HCT116 (cell line): ENCODE measurements at regions not wholly inside any gene's neighbourhood (a gene's known extent, or its start where the extent isn't known, plus 50 kb on each side); places are given as distances from the start of the nearest gene placed in this dataset.

Experiments
- ATAC-seq: fragments of 200-7000 bp; cut with Tn5 transposase; 2 replicates; pipeline ENCODE4 v1.9.1; 2020; ENCODE audit warnings: mild to moderate bottlenecking, moderate library complexity
- BruUV-seq: library from RNA; stranded (reverse); fragments of 400-500 nt; replicated peaks from 2 replicates; lab custom pipeline; 2021; lab: Mats Ljungman, UMichigan
- CTCF ChIA-PET: fragments of 300-600 bp; sonication (Branson Sonifier 250); formaldehyde crosslinking; loops from one replicate; lab custom pipeline; 2021; ENCODE audit warnings: antibody characterized with exemption; lab: Charles Lee
- POLR2A ChIA-PET: fragments of 300-600, 350-600 bp; sonication (Branson Sonifier 250); formaldehyde crosslinking; loops from one replicate; lab custom pipeline; 2021; ENCODE audit warnings: antibody characterized with exemption; lab: Charles Lee
- RAD21 ChIA-PET, 2 experiments: fragments of 300-600 bp; sonication (Branson Sonifier 250); formaldehyde crosslinking; loops; one replicate each; lab custom pipeline; 2023; ENCODE audit warnings: low total read pairs in 2 of 2; ENCODE audit not compliant: uncharacterized antibody in 2 of 2, unreplicated experiment in 2 of 2, low non-redundant PET in 1 of 2; lab: Charles Lee
- DNase-seq: peaks from one replicate; pipeline ENCODE4 v3.0.0-alpha.2; 2010; ENCODE audit warnings: low read depth, low spot score
- H2AFZ ChIP-seq: fragments of 200-600 bp; shearing (Covaris generic), sonication (generic); 2 replicates; pipeline ENCODE4 v1.6.1; 2017; ENCODE audit warnings: low read depth, mixed run types, mixed read lengths, antibody characterized with exemption, low read length; ENCODE audit not compliant: poor library complexity, severe bottlenecking
- H3K27ac ChIP-seq: 2 replicates; pipeline ENCODE4 v1.5.1; 2012; ENCODE audit warnings: low read depth, low read length
- H3K27me3 ChIP-seq: fragments of 200-600 bp; sonication (generic); 2 replicates; pipeline ENCODE4 v1.6.1; 2016; ENCODE audit warnings: mixed run types, low read length, mixed read lengths; ENCODE audit not compliant: insufficient read depth
- H3K36me3 ChIP-seq, 2 experiments: fragments of 200-500 bp in 1 of 2; fragments of 200-600 bp in 1 of 2; sonication (Bioruptor generic) in 1 of 2; sonication (generic) in 1 of 2; 2 replicates each; pipeline versions ENCODE4 v1.5.1 to v1.6.1; 2014 to 2016; ENCODE audit warnings: low read length in 2 of 2, inconsistent platforms in 1 of 2, mixed read lengths in 1 of 2, mixed run types in 1 of 2; ENCODE audit not compliant: insufficient read depth in 2 of 2, control insufficient read depth in 1 of 2
- H3K4me1 ChIP-seq, 2 experiments: fragments of 200-600 bp in 1 of 2; sonication (generic) in 1 of 2; 2 replicates each; pipeline versions ENCODE4 v1.5.1 to v1.6.1; 2012 to 2017; ENCODE audit warnings: low read length in 2 of 2, inconsistent platforms in 1 of 2, mild to moderate bottlenecking in 1 of 2, mixed read lengths in 1 of 2, mixed run types in 1 of 2, moderate library complexity in 1 of 2; ENCODE audit not compliant: insufficient read depth in 2 of 2, control insufficient read depth in 1 of 2
- H3K4me2 ChIP-seq: fragments of 200-600 bp; sonication (generic); 2 replicates; pipeline ENCODE4 v1.6.1; 2017; ENCODE audit warnings: mixed run types, low read length, mixed read lengths
- H3K4me3 ChIP-seq, 2 experiments: fragments of 200-600 bp in 1 of 2; sonication (generic) in 1 of 2; replicated peaks in 1 of 2; 2 replicates each; pipeline ENCODE4 v1.5.1; 2011 to 2016; ENCODE audit warnings: low read length in 2 of 2, control low read depth in 1 of 2, low read depth in 1 of 2, mild to moderate bottlenecking in 1 of 2, mixed read lengths in 1 of 2, mixed run types in 1 of 2
- H3K79me2 ChIP-seq: fragments of 200-600 bp; sonication (generic); 2 replicates; pipeline ENCODE4 v1.6.1; 2017; ENCODE audit warnings: mild to moderate bottlenecking, mixed run types, low read length, moderate library complexity, mixed read lengths; ENCODE audit not compliant: insufficient read depth
- H3K9ac ChIP-seq: fragments of 200-600 bp; sonication (generic); 2 replicates; pipeline ENCODE4 v1.6.1; 2016; ENCODE audit warnings: low read length, mixed read lengths
- H3K9me2 ChIP-seq: fragments of 200-600 bp; sonication (generic), shearing (Covaris generic); 2 replicates; pipeline ENCODE4 v1.6.1; 2017; ENCODE audit warnings: mixed run types, mild to moderate bottlenecking, moderate library complexity; ENCODE audit not compliant: insufficient read depth
- H3K9me3 ChIP-seq, 2 experiments: fragments of 200-500 bp in 1 of 2; fragments of 200-600 bp in 1 of 2; sonication (Bioruptor generic) in 1 of 2; sonication (generic) in 1 of 2; 2 replicates each; pipeline ENCODE4 v1.6.1; 2014 to 2017; ENCODE audit warnings: low read length in 2 of 2, mixed read lengths in 2 of 2, inconsistent platforms in 1 of 2, low read depth in 1 of 2, mild to moderate bottlenecking in 1 of 2, mixed run types in 1 of 2, moderate library complexity in 1 of 2; ENCODE audit not compliant: control insufficient read depth in 1 of 2, insufficient read depth in 1 of 2
- H4K20me1 ChIP-seq: fragments of 200-600 bp; sonication (generic), shearing (Covaris generic); 2 replicates; pipeline ENCODE4 v1.6.1; 2017; ENCODE audit warnings: mixed run types, mild to moderate bottlenecking, moderate library complexity; ENCODE audit not compliant: insufficient read depth
- CBX3 ChIP-seq: IDR thresholded peaks from 2 replicates; pipeline ENCODE4 v1.6.1; 2012; ENCODE audit warnings: low read depth
- EGR1 ChIP-seq: IDR thresholded peaks from 2 replicates; pipeline ENCODE4 v1.6.1; 2012; ENCODE audit warnings: low read depth
- EZH2phosphoT487 ChIP-seq: fragments of 200-600 bp; IDR thresholded peaks from 2 replicates; pipeline ENCODE4 v1.6.1; 2018; ENCODE audit warnings: antibody characterized with exemption, borderline replicate concordance
- FOSL1 ChIP-seq: IDR thresholded peaks from 2 replicates; pipeline ENCODE4 v1.6.1; 2012; ENCODE audit warnings: low read depth
- JUND ChIP-seq: IDR thresholded peaks from 2 replicates; pipeline ENCODE4 v1.6.1; 2012
- REST ChIP-seq: IDR thresholded peaks from 2 replicates; pipeline ENCODE4 v1.6.1; 2012; ENCODE audit warnings: low read depth
- ZNF274 ChIP-seq: fragments of 200-500 bp; sonication (Bioruptor generic); IDR thresholded peaks from 2 replicates; pipeline ENCODE4 v1.6.1; 2014; ENCODE audit warnings: mild to moderate bottlenecking, low read depth, low read length, inconsistent platforms
- intact Hi-C: fragments of 100-400 bp; cut with micrococcal nuclease; formaldehyde crosslinking; loops from 2 replicates; pipeline ENCODE4 v1.10.0; 2022
- TF ChIP-seq, protein P1 (sequence below), 3 experiments: fragments of 200-600 bp in 1 of 3; sonication (generic) in 1 of 3; IDR thresholded peaks in 2 of 3; conservative IDR thresholded peaks in 1 of 3; 2 replicates each; pipeline ENCODE4 v1.5.1; 2012 to 2017; ENCODE audit warnings: low read depth in 2 of 3, low read length in 2 of 3, antibody characterized with exemption in 1 of 3, borderline replicate concordance in 1 of 3, control low read depth in 1 of 3, mild to moderate bottlenecking in 1 of 3, mixed read lengths in 1 of 3, mixed run types in 1 of 3, moderate library complexity in 1 of 3; ENCODE audit not compliant: insufficient read depth in 1 of 3

GRCh38 chr3:6580808-6581207 is 280.1 kb upstream of the GRM7 start:
- TF ChIP-seq EZH2phosphoT487: no peak
- no peak for TF ChIP-seq FOSL1
- TF ChIP-seq ZNF274: no peak
- no peak for TF ChIP-seq JUND
- TF ChIP-seq EGR1: no peak
- TF ChIP-seq, protein P1, sequence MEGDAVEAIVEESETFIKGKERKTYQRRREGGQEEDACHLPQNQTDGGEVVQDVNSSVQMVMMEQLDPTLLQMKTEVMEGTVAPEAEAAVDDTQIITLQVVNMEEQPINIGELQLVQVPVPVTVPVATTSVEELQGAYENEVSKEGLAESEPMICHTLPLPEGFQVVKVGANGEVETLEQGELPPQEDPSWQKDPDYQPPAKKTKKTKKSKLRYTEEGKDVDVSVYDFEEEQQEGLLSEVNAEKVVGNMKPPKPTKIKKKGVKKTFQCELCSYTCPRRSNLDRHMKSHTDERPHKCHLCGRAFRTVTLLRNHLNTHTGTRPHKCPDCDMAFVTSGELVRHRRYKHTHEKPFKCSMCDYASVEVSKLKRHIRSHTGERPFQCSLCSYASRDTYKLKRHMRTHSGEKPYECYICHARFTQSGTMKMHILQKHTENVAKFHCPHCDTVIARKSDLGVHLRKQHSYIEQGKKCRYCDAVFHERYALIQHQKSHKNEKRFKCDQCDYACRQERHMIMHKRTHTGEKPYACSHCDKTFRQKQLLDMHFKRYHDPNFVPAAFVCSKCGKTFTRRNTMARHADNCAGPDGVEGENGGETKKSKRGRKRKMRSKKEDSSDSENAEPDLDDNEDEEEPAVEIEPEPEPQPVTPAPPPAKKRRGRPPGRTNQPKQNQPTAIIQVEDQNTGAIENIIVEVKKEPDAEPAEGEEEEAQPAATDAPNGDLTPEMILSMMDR (IDR thresholded peaks at IDR 0.05 in 2 of 3, conservative IDR thresholded peaks at IDR 0.05 in 1 of 3; ENCODE audit: borderline replicate concordance in 1 of 3, insufficient read depth in 1 of 3, low read depth in 2 of 3, low read length in 2 of 3): no peak
- no peak for TF ChIP-seq CBX3
- no peak for TF ChIP-seq REST
- ATAC-seq (no peak), DNase-seq (no peak)
- intact Hi-C loops: no loop called here
- Histone ChIP-seq H2AFZ (no peak overlapping the region), H3K27me3 (no peaks in the 10 kb centered on the region), H3K4me2 (no peak overlapping the region), H3K9me3 (no peaks in the 10 kb centered on the region; a peak in 1 of 4 replicates), H3K4me3 (no peak overlapping the region), H3K36me3 (no peaks in the 10 kb centered on the region), H3K9me2 (no peaks in the 10 kb centered on the region), H3K27ac (no peak overlapping the region), H3K79me2 (no peaks in the 10 kb centered on the region), H3K4me1 (no peaks in the 10 kb centered on the region), H4K20me1 (no peaks in the 10 kb centered on the region), H3K9ac (no peak overlapping the region)
- ChIA-PET RAD21 (no interaction called here), POLR2A (no interaction called here), CTCF (no interaction called here)
- BruUV-seq: no TSS peak
